ENCODE measurements at regions not wholly inside any gene's neighbourhood (a gene's known extent, or its start where the extent isn't known, plus 50 kb on each side); places are given as distances from the start of the nearest gene placed in this dataset.

GRCh38 chr18:66754335-66754734 lies 150.4 kb upstream of the CDH19 start:
- no peak for DNase-seq

- DNase-seq, result no peak
These were observed 148.8 kb upstream of the CDH19 start for GRCh38 chr18:66752733-66753132.

- DNase-seq, result no peak
These were observed 145.7 kb upstream of the CDH19 start for GRCh38 chr18:66749481-66750035.

- DNase-seq, result peak in 4 of 58 donors; percentile 1 to 10 (median 4)
These were observed 145.1 kb upstream of the CDH19 start for GRCh38 chr18:66749030-66749429.

- no peak for DNase-seq
These were observed 138.9 kb upstream of the CDH19 start for GRCh38 chr18:66742832-66743231.

GRCh38 chr18:66735933-66736332 lies 132.0 kb upstream of the CDH19 start:
- no peak for DNase-seq

GRCh38 chr18:66734451-66734850 lies 130.6 kb upstream of the CDH19 start:
- DNase-seq, result no peak

GRCh38 chr18:66731890-66732289 lies 128.0 kb upstream of the CDH19 start:
- no peak for DNase-seq

GRCh38 chr18:66729442-66730239 lies 125.8 kb upstream of the CDH19 start:
- peak in 1 of 58 donors; percentile 8 for DNase-seq

GRCh38 chr18:66728951-66729350 lies 125.1 kb upstream of the CDH19 start:
- DNase-seq, result no peak

- no peak for DNase-seq
These were observed 124.1 kb upstream of the CDH19 start for GRCh38 chr18:66727991-66728390.

GRCh38 chr18:66724664-66725356 lies 120.9 kb upstream of the CDH19 start:
- no peak for DNase-seq

GRCh38 chr18:66722671-66723070 lies 118.8 kb upstream of the CDH19 start:
- no peak for DNase-seq

GRCh38 chr18:66708646-66709045 lies 104.8 kb upstream of the CDH19 start:
- no peak for DNase-seq

- DNase-seq, result no peak
These were observed 103.6 kb upstream of the CDH19 start for GRCh38 chr18:66707473-66707872.

GRCh38 chr18:66695281-66695680 lies 91.4 kb upstream of the CDH19 start:
- DNase-seq, result no peak

GRCh38 chr18:66694852-66695251 lies 91.0 kb upstream of the CDH19 start:
- DNase-seq, result no peak

- no peak for DNase-seq
These were observed 83.7 kb upstream of the CDH19 start for GRCh38 chr18:66687635-66688034.

- peak in 37 of 58 donors; percentile 5 to 69 (median 34) for DNase-seq
These were observed 79.0 kb upstream of the CDH19 start for GRCh38 chr18:66682855-66683322.

GRCh38 chr18:66676699-66677098 lies 72.8 kb upstream of the CDH19 start:
- no peak for DNase-seq

- no peak for DNase-seq
These were observed 70.4 kb upstream of the CDH19 start for GRCh38 chr18:66674286-66674685.

- no peak for DNase-seq
These were observed 64.8 kb upstream of the CDH19 start for GRCh38 chr18:66668706-66669105.
